Smooth muscle cell (in vitro differentiated cells): ENCODE measurements at regions not wholly inside any gene's neighbourhood (a gene's known extent, or its start where the extent isn't known, plus 50 kb on each side); places are given as distances from the start of the nearest gene placed in this dataset.
A peak's percentile ranks its signal among the peaks of the same experiment; 100 is the strongest.

ENCODE experiments used
- DNase-seq: peaks from one replicate; lab custom pipeline; 2025; ENCODE audit not compliant: unreplicated experiment; lab: John Stamatoyannopoulos, UW
- H2AFZ ChIP-seq: fragments of 200-600 bp; sonication (generic); 2 replicates; pipeline ENCODE4 v1.6.0; 2016; ENCODE audit warnings: antibody characterized with exemption, low read depth, mild to moderate bottlenecking
- H3F3A ChIP-seq: fragments of 200-600 bp; sonication (generic); 2 replicates; pipeline ENCODE4 v1.6.0; 2017; ENCODE audit warnings: antibody characterized with exemption, low read depth
- H3K27ac ChIP-seq: fragments of 200-600 bp; sonication (generic); 2 replicates; pipeline ENCODE4 v1.5.1; 2016; ENCODE audit warnings: low read depth, mild to moderate bottlenecking
- H3K27me3 ChIP-seq: fragments of 200-600 bp; sonication (generic); 2 replicates; pipeline ENCODE4 v1.6.1; 2016; ENCODE audit warnings: low read depth, mild to moderate bottlenecking
- H3K36me3 ChIP-seq: fragments of 200-600 bp; sonication (generic); 2 replicates; pipeline ENCODE4 v1.5.1; 2016; ENCODE audit warnings: low read depth
- H3K4me1 ChIP-seq: fragments of 200-600 bp; sonication (generic); 2 replicates; pipeline ENCODE4 v1.5.1; 2016; ENCODE audit warnings: low read depth
- H3K4me2 ChIP-seq: fragments of 200-600 bp; sonication (generic); 2 replicates; pipeline ENCODE4 v1.6.0; 2016; ENCODE audit warnings: mild to moderate bottlenecking
- H3K4me3 ChIP-seq: fragments of 200-600 bp; sonication (generic); 2 replicates; pipeline ENCODE4 v1.5.1; 2016; ENCODE audit warnings: mild to moderate bottlenecking
- H3K79me2 ChIP-seq: fragments of 200-600 bp; sonication (generic); 2 replicates; pipeline ENCODE4 v1.6.0; 2016; ENCODE audit warnings: low read depth, mild to moderate bottlenecking
- H3K9ac ChIP-seq: fragments of 200-600 bp; sonication (generic); 2 replicates; pipeline ENCODE4 v1.6.0; 2016; ENCODE audit warnings: low read depth
- H3K9me3 ChIP-seq: fragments of 200-600 bp; sonication (generic); replicated peaks from 2 replicates; pipeline ENCODE4 v1.5.1; 2016; ENCODE audit warnings: low read depth
- H4K20me1 ChIP-seq: fragments of 200-600 bp; sonication (generic); 2 replicates; pipeline ENCODE4 v1.6.0; 2016; ENCODE audit warnings: low read depth
- WGBS: methylation state at CpG from one replicate; pipeline ENCODE4 v1.1.7; 2016; ENCODE audit warnings: low lambda C conversion rate; 5-methylcytosine and 5-hydroxymethylcytosine counted together
- TF ChIP-seq, protein P1 (sequence below): fragments of 200-600 bp; sonication (generic); IDR thresholded peaks from 2 replicates; pipeline ENCODE4 v1.5.1; 2017; ENCODE audit warnings: borderline replicate concordance, mild to moderate bottlenecking, antibody characterized with exemption; ENCODE audit not compliant: insufficient read depth, poor library complexity, severe bottlenecking

DNA sequence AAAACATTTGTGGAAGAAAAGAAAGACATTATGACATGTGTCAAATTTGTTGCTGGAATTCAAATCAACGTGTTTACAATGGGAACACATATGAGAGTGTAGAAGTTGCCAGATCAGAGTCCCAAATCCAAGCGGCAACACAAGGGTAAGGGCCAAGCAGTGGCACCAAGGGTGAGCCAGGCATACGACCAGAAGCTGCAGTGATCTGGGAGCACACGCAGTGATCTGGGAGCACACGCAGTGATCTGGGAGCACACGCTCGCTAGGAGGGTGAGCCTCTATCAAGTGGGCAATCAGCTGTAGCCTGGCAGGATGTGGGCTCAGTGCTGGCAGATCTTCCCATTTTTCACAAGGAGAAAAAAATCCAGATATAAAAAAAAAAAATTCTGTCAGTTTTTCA is 148.2 kb downstream of the TLE3 start:
- H3K27ac ChIP-seq, result no peak overlapping the region
- H3K27me3 ChIP-seq, result no peaks in the 10 kb centered on the region
- H3F3A ChIP-seq, result no peaks in the 10 kb centered on the region
- no peak for DNase-seq
- no peaks in the 10 kb centered on the region for H3K4me1 ChIP-seq
- H3K4me3 ChIP-seq, result no peak overlapping the region
- TF ChIP-seq, protein P1, sequence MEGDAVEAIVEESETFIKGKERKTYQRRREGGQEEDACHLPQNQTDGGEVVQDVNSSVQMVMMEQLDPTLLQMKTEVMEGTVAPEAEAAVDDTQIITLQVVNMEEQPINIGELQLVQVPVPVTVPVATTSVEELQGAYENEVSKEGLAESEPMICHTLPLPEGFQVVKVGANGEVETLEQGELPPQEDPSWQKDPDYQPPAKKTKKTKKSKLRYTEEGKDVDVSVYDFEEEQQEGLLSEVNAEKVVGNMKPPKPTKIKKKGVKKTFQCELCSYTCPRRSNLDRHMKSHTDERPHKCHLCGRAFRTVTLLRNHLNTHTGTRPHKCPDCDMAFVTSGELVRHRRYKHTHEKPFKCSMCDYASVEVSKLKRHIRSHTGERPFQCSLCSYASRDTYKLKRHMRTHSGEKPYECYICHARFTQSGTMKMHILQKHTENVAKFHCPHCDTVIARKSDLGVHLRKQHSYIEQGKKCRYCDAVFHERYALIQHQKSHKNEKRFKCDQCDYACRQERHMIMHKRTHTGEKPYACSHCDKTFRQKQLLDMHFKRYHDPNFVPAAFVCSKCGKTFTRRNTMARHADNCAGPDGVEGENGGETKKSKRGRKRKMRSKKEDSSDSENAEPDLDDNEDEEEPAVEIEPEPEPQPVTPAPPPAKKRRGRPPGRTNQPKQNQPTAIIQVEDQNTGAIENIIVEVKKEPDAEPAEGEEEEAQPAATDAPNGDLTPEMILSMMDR, result no peak
- no peak overlapping the region for H3K4me2 ChIP-seq
- WGBS, result 93% methylated on average over 7 of the region's 7 CpGs
- H3K79me2 ChIP-seq, result no peaks in the 10 kb centered on the region
- no peak overlapping the region for H3K9ac ChIP-seq
- no peaks in the 10 kb centered on the region for H3K36me3 ChIP-seq
- H2AFZ ChIP-seq, result no peak overlapping the region
- no peaks in the 10 kb centered on the region for H4K20me1 ChIP-seq
- no peaks in the 10 kb centered on the region for H3K9me3 ChIP-seq

DNA sequence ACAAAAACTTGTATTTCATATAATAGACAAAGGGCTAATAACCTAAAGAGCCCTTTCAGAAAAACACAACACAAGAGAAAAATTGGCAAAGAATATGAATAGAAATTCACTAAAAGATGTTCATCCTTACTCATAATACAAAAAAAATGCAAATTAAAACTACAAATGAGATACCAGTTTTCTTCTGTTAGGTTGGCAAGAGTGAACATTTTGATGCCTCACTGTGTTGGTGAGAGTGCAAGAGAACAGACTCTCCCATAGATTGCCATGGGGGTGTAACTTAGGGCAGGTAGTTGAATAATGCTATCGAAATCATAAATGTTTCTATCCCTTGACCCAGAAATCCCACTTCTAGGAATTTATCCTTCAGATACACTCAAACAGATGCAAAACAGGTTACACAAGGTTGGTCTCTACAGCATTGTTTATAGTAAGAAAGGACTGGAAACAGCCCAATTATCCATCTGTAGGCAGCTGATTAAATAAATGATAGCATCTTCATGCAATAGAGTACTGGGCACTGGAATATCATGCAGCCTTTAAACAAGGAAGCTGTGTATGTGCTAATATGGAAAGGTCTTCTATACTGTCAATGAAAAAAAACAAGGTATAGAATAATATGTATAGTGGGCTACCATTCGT is 146.3 kb downstream of the TLE3 start:
- Histone ChIP-seq H3K79me2 (no peaks in the 10 kb centered on the region), H3K27ac (no peak overlapping the region), H3K36me3 (no peaks in the 10 kb centered on the region), H3K9ac (no peak overlapping the region), H3K9me3 (no peaks in the 10 kb centered on the region), H3K4me1 (no peaks in the 10 kb centered on the region), H2AFZ (no peak overlapping the region), H3K27me3 (no peaks in the 10 kb centered on the region), H3F3A (no peaks in the 10 kb centered on the region), H3K4me2 (peak overlapping the region; percentile 66), H4K20me1 (no peaks in the 10 kb centered on the region), H3K4me3 (no peak overlapping the region)
- DNase-seq, result no peak
- TF ChIP-seq, protein P1, result no peak
- 86% methylated on average over 2 of the region's 2 CpGs for WGBS

DNA sequence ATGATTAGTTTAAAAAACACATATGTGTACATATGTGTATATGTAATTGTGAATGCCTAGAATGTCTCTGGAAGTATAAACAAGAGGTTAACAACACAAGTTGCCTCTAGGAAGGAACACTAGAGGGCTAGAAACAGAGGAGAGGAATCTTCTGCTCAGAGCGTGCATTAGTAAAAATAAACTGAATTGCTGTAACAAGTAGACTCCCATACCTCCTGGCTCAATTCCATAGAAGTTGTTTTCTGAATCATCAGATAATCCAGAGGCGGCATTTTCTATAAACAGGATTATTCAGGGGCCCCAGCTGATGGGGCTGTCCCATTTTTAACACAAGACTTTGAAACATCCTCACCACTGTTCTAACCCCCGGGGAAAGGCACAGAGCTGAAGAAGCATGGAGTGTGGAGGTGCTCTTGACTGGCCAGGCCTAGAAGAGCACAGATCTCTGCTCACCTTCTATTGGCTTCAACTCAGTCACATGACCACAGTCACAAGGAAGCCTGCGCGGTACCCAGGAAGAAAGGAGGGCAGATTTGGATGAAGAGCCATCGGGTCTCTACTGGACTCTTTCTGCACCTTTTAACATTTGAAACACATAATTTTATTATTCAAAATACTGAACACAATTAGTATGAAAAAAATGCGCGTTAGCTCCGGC is 145.7 kb downstream of the TLE3 start:
- no peaks in the 10 kb centered on the region for H4K20me1 ChIP-seq
- H3K9me3 ChIP-seq, result no peaks in the 10 kb centered on the region
- peak overlapping the region; percentile 66 for H3K4me2 ChIP-seq
- H3K4me1 ChIP-seq, result no peaks in the 10 kb centered on the region
- no peak overlapping the region for H3K27ac ChIP-seq
- 72% methylated on average over 9 of the region's 9 CpGs for WGBS
- no peaks in the 10 kb centered on the region for H3K79me2 ChIP-seq
- H2AFZ ChIP-seq, result no peak overlapping the region
- H3K36me3 ChIP-seq, result no peaks in the 10 kb centered on the region
- no peak overlapping the region for H3K9ac ChIP-seq
- TF ChIP-seq, protein P1, result peak; percentile 25
- no peak for DNase-seq
- no peaks in the 10 kb centered on the region for H3F3A ChIP-seq
- no peaks in the 10 kb centered on the region for H3K27me3 ChIP-seq
- H3K4me3 ChIP-seq, result no peak overlapping the region

DNA sequence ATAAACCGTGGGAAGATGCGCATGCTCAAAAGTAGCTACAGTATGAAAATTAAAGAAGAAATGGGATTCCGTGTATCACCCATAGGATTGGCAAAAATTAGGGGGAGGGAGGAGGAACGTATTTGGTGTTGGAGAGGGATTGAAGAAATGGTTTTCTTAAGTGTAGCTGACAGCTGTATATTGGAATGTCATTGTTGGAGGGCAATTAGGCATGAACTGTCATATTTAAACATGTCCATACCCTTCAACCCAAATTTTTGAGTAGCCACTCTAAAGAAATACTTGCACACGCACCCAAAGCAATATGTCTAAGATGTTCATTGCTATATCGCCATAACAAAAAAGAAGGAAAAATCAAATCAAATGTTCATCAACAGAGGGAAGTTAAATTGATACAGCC is 144.7 kb downstream of the TLE3 start:
- TF ChIP-seq, protein P1, result no peak
- Histone ChIP-seq H3K36me3 (no peaks in the 10 kb centered on the region), H3F3A (no peaks in the 10 kb centered on the region), H3K4me1 (no peaks in the 10 kb centered on the region), H2AFZ (no peak overlapping the region), H3K9me3 (no peaks in the 10 kb centered on the region), H3K27ac (no peak overlapping the region), H3K79me2 (no peaks in the 10 kb centered on the region), H3K27me3 (no peaks in the 10 kb centered on the region), H3K9ac (no peak overlapping the region), H4K20me1 (no peaks in the 10 kb centered on the region), H3K4me3 (no peak overlapping the region), H3K4me2 (no peak overlapping the region)
- WGBS, result 87% methylated on average over 6 of the region's 6 CpGs
- DNase-seq, result no peak
